T-helper 2 cell treated with Interferon-gamma antibody and Interleukin-4, amounts not matched to agents 100 ng/mL and 5 ng/mL, for 36 hours (primary cell): ENCODE measurements at regions not wholly inside any gene's neighbourhood (a gene's known extent, or its start where the extent isn't known, plus 50 kb on each side); places are given as distances from the start of the nearest gene placed in this dataset.
"Not testable (repeated sequence)": the region's sequence is repeated elsewhere in the genome, so short reads cannot be mapped to it uniquely, and the experiment has no call there.

Experiments used
- intact Hi-C: fragments of 100-400 bp; cut with micrococcal nuclease; formaldehyde crosslinking; loops from one replicate; pipeline ENCODE4 v1.15.1; 2023

DNA sequence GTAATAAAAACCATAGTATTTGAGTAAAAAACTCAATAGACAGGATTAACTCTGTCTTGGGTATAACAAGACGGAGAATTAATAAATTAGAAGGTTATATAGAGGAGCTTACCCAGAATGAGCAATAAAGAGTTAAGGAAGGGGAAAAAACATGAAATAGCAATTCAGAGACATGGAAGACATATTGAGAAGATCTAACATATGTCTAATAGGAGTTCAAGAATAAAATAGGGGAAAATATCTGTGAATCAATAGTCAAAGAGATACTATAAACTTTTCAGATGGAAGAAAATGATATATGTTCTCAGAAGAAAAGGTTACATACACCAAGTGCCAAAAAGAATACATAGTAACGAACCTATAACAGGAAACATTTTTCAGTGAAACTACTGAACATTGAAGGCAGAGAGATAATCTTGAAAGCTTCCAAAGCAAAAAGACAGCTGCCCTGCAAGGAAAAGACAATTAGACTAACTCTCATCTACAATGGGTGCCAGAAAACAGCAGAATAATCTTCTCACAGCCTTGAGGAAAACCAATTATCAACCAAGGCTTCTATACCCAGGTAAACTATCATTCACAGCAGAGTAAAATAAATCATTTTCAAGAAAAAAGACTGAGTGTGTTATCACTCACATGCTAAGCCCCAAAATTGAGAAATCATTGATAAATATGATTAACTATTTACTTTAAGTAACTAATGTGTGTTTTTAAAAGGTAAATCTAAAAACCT is 106.0 kb downstream of the ENC1 start:
- intact Hi-C loops, result no loop called here

DNA sequence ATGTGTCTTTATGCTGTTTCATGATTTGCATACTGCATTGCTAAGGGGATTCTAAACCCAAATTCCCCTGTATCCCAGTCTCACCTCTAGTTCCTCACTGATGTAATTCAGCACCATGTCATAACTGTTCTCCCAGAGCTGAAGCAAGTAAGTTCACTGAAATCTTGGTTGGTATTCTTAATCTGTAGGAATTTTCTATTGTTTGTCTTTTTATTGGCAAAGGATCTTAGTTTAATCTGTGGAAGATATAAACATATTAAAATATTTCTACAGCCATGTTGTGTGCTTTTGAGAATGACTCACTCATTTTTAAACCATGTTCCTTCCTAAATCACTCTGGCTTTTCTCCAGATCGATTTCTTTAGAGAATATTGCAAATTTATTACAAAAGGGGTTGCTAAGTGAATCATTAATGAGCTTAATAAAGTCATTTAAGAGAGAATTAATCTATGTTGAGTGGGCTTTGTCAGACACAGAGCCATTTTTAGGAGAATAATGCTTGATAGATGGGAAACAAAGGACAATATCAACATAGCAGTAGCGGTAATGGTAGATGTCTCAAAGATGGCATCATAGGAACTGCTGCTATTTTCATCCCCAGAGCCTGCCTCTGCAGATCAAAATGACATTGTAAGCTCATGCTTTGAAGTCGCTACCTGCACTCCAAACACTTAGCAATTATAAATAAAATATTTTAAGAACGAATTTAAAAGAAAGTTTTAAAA is 110.0 kb downstream of the ENC1 start:
- intact Hi-C loops, result no loop called here

DNA sequence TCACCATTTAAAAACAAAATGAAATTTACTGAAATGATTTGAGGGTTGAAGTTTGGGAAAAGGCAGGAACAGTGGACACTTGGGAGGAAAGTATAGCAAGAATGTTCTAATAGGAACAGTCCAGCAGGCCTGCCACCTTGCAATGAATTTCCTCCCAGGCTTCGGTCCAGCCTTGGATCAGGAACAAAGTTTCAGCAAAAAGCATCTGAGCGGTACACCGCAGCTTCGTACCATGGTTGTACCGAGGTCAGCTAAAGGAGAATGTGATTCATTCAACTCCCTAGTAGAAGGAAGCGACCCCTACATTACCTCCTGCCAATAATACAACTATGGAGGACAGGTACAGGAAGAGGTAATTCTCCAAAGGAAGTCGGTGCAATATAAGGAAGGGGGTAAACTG is 111.4 kb downstream of the ENC1 start:
- intact Hi-C loops, result no loop called here

DNA sequence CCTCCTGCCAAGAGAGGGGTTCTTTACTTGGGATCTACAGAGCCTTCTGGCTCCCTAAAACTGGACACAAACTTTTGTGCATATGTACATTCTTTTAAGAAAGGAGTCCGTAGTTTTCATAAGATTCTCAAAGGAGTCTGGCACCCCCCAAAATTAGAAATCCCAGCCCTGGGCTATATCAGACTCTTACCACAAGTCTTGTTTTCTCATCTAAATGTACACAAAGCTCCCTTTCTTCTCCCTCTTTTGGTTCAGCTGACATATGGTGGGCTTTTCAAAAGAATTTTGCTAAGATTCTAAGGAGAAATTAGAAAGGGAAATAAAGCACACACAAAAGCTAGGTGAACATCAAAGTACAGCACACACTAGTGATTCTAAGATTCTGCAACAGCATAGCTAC is 114.4 kb downstream of the ENC1 start:
- intact Hi-C loops, result no loop called here

DNA sequence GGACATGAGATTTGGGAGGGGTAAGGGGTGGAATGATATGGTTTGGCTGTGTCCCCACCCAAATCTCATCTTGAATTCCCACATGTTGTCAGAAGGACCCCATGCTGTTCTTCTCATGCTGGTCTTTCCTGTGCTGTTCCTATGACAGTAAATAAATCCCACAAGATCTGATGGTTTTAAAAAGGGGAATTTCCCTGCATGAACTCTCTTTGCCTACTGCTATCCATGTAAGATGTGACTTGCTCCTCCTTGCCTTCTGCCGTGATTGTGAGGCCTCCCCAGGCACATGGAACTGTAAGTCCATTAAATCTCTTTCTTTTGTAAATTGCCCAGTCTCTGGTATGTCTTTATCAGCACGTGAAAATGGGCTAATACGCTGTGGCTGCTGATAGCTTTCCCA is 115.8 kb downstream of the ENC1 start:
- intact Hi-C loops, result not testable (repeated sequence)

DNA sequence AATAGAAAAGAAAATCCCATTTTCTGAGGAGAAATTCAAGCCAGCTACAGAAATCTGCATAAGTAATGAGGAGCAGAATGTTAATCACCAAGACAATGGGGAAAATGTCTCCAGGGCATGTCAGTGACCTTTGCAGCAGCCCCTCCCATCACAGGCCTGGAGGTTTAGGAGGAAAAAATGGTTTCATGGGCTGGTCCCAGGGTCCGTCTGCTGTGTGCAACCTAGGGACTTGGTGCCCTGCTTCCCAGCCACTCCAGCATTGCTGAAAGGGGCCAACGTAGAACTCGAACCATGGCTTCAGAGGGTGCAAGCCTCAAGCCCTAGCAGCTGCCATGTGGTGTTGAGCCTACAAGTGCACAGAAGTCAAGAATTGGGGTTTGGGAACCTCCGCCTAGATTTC is 116.8 kb downstream of the ENC1 start:
- intact Hi-C loops, result not testable (repeated sequence)

DNA sequence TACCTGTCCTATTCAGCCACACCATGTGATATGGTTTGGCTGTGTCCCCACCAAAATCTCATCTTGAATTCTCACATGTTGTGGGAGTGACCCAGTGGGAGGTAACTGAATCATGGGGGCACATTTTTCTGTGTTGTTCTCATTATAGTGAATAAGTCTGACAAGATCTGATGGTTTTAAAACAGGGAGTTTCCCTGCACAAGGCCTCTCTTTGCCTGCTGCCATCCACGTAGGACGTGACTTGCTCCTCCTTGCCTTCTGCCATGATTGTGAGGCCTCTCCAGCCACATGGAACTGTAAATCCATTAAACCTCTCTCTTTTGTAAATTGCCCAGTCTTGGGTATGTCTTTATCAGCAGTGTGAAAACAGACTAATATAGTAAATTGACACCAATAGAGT is 117.7 kb downstream of the ENC1 start:
- intact Hi-C loops, result not testable (repeated sequence)

DNA sequence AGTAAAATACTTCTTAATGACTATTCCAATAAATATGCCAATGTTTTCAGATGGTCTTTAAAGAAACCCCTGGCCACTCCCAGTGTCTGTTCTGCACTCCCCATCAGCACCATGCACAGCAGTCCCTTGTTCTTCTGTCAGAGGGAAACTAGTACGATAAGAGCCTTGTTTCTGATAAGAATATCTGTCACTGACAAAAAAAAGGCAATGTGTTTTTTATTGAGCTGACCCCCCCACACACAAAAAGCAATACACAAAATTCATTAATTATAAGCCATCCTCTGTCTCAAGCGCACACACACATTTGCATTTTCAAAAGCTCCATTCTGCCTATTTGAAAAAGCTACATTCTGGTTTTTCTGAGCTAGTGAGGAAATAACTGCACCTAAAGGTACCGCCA is 119.1 kb downstream of the ENC1 start:
- intact Hi-C loops, result no loop called here

DNA sequence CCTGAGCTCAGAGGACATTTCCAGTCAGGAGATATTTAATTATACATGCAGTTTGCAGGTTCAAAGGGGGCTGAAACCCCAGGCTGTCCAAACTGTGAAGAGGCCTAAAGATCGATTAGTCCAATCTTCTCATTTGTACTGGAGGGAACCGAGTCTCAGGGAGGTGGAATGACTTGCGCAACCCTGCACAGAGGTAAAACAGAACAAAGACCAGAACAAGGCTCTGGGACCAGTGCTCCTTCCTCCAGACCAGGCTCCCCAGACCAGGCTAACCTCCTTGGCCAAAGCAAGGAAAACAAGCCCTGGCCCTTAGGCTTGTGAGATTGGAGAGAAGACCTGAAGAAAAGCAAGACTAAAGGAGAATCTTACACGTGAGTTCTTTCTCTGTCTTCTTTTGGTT is 120.8 kb downstream of the ENC1 start:
- intact Hi-C loops, result no loop called here

DNA sequence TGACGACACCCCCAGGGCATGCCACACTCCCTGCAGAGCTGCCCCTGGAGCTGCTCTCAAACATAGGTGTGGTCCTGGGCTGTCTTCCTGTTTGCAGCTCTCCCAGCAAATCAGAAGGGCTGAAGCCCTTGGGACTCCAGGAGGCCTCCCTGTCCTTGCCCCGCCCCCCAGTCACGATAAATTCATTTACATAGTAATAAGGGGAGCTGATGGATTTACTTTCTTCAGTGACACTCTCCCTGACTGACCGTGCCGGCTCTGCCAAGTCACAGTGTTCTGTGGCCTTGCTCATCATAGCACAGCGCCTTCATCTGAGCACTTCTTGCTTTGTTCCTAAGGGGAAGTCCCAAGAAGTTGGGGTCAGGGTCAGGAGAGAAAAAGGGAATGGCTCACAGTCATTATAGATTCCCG is 121.4 kb downstream of the ENC1 start:
- intact Hi-C loops, result no loop called here

DNA sequence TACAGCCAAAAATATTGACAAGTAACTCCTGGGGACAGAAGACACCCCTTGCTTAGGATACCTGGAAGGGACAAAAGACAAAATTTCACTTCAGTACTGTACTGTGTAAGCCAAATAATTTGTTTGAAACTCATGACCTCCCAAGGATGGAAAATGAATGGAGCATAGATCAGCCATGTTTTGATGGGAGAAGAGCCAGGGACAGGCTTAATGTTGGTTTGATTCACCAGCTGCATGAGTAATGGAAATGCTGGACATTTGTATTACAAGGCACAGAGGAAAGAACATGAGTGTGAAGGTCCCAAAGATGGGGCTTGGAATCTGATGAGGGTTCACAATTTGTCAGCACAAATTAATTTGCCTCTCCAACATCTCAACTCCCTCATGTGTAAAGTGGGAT is 122.8 kb downstream of the ENC1 start:
- intact Hi-C loops, result no loop called here

DNA sequence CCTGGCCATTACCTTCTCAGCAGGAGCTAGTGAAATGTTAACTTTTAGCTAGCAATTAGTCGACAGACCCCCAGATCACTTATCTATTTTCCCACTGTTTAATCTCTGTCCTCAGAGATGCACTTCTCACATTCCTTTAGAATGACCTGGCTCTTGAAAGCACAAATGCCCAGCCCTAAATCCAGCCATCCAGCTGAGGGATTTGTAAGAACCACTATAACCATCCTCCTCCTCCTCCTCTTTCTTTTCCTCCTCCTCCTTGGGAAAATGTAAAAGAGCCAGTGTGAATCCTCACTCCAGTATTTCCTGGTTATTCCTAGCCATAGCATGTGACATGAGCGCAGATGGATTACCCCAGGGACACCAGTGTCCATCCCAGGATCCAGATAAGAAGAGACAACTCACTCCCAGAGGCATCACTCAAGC is 124.3 kb downstream of the ENC1 start:
- intact Hi-C loops, result no loop called here

DNA sequence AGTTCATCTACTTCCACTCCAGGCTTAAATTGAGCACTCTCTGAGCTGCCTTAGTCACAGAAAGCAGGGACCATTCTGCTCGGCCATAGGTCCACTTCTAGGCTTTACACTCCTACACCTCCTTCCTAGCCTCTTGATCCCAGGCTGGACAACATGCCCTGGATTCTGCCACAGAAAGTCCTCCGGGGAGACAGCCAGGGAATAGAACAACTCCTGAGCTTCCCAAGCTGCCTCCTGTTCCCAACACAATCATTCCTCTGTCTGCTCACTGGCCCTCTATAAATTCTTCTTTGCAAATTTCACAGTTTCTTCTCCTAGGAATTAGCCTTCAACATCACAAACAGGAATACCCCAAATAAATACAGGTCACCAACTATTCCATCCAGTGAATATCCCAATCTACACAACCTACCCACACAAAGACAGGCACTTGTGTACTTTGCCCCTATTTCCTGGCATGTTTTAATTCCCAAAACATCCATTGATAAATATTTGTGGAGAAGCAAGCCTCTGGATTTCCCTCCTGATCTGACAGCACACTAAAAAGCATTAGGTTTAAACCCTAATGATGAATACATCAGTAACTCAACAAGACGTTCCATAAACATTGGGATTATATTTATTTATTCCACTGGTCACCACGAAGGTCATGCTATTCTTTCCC is 125.5 kb downstream of the ENC1 start:
- intact Hi-C loops, result no loop called here

DNA sequence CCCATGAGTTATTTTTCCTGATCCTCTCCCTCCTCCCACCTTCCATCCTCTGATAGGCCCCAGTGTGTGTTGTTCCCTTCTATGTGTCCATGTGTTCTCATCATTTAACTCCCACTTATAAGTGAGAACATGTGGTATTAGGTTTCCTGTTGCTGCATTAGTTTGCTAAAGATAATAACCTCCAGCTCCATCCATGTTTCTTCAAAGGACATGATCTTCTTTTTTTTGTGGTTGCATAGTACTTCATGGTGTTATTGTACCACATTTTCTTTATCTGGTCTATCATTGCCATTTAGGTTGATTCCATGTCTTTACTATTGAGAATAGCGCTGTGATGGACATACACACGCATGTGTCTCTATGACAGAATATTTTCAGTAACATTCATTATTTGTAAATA is 128.8 kb downstream of the ENC1 start:
- intact Hi-C loops, result not testable (repeated sequence)

DNA sequence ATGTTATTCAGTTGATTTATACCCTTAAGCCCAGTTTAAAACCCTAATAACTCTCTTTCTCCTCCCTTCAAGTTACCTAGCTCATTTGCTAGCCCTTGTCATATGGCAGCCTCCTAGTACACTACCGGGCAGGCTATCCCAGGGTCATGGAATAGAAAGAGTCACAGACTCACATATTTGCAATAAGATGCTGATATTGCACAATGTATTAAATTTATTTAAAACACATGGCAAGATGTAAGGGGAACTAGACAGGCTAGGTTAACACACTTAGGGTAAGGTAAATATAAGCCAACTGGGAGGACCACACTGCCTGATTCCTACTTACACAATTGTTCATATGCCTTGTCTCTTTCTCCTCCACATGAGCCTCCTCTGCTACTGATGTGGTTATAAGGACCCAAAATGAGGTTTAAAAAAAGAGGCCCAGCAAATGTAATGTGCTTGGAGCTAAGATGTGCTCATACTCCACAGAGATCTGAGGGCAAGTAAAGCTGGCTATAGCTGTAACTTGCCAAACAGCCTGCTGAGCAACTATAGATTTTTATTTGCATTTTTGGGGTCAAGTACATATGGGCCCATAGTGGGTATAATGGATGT is 130.0 kb downstream of the ENC1 start:
- intact Hi-C loops, result no loop called here

DNA sequence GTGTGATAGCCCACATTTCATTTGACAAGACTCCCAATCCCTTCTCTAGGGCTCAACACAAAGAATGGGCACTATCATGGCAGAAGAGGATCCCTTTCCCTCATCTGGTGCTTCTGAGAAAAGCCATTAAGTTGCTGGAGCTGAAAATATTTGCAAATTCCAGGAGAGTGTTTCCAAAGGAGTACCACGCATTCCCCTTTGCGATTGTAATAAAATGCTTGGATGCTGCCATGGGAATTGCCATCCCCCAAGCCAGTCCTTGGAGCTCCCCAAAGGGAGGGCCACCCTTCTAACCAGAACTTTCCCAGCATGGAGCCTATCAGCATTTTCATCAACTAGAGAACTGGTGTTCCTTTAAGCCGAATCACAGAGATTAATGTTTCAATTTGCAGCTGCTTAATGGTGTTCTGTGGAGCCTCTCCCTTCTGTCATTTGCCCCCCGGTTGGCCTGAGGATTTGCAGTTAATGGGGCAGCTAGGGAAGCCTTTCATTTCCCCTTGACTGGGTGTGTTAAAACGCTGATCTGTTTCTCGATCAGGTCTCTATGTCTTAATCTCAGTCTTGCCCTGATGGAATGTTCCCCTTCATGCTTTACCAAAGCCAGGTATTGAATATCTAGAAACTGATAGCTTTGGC is 133.0 kb downstream of the ENC1 start:
- intact Hi-C loops, result loop anchor here (10.0 kb wide), 1 partner anchor 137 kb away; the partner anchor contains the start of gene ENC1

DNA sequence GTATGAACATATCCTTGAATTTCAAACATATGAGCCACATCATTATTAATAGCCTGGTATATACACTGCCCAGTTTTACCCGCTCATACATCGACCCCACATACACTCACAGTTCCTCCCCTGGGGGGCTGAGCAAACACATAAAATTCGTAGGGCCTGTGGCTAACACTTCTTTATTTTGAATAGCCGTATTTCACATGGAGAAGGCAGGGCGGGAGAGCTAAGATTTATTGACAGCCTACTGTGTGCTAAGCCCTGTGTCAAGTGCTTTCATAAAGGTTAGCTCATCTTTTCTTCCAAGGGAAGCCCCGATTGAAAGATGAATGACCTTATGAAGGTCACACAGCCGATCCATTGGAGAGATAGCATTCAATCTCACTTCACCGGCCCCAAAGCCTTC is 134.4 kb downstream of the ENC1 start:
- intact Hi-C loops, result loop anchor here (10.0 kb wide), 1 partner anchor 139 kb away; the partner anchor contains the start of gene ENC1

DNA sequence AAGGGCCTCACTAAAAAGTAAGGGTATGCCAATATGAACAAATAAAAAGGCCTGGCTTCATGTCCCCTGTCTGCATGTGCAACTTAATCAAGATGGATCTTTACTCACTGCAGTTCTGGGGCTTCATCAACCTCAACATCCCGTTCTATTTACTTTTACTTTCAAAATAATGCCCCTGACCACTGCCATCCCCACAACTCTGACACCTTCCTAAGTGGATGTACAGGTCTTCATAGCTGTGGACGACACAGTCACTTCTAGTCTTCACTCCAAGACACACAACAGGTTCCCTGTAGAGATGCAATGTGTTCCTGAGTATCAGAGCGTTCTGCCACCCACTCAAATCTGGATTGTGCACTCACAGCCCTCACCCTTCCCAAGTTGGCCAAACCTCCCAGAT is 136.1 kb downstream of the ENC1 start:
- intact Hi-C loops, result loop anchor here (10.0 kb wide), 1 partner anchor 140 kb away; the partner anchor contains the start of gene ENC1

DNA sequence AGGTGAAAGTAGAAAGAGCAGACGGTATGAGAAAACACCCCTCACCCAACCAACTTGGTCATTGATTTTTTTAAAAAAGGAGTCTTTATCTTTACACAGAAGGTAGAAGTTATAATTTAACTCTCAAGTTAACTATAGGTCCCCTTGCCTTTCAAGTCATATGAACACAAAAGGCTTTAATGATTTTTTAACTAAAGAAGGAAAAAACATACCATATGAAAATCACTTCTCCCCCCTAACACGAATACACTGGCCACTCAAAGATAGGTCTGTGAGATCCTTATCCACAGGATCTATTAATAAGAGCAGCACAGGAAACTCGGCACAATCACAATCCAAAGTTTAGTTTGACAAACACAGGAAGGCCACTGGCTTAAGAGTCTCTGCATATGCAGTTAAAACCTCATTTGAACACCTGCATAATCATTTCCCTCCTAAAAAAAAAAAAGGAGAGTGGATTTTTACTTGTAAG is 138.0 kb downstream of the ENC1 start:
- intact Hi-C loops, result loop anchor here (10.0 kb wide), 1 partner anchor 142 kb away; the partner anchor contains the start of gene ENC1

DNA sequence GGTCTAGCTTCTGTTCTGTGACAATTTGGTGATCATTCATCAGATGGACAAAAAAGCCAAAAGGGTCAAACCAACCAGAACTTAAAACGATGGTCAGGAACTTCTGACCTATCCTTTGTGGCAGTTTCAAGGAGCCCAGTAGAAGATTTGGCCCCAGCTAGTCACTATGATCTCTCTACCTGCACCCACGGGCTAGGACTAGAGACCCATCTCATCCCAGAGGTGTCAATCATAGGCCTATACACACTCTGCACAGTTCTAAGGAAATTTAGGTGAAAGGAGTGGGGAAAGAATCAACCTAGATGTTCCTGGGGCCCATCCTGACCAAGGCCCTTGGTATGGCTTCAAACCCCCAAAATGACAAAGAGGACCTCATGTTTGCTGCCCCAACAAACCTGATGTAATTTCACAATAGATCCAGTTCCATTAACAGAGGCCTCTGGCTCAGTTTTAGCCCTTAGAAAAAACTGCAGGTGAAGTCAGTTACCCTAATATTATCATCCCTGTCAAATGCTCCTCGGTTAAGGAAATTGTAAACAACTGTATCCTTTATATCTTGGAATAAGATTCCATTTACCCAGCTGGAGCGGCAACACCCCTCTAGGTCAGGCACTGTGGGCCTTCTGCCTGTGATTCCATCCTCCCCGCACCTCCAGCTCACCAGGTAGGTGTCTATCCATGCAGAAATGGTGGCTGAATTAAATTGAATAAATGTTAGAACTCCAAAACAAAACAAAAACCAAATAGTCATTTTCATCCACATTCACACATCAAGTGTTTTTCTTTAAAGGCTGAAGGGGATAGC is 138.7 kb downstream of the ENC1 start:
- intact Hi-C loops, result loop anchor here (10.0 kb wide), 1 partner anchor 143 kb away; the partner anchor contains the start of gene ENC1
